Loucy (cell line): ENCODE measurements at regions not wholly inside any gene's neighbourhood (a gene's known extent, or its start where the extent isn't known, plus 50 kb on each side); places are given as distances from the start of the nearest gene placed in this dataset.

Experiments
- EZH2phosphoT487 ChIP-seq: fragments of 200-600 bp; IDR thresholded peaks from 2 replicates; pipeline ENCODE4 v1.6.1; 2018; ENCODE audit warnings: antibody characterized with exemption, mild to moderate bottlenecking, moderate library complexity, borderline replicate concordance
- TF ChIP-seq, protein P1 (sequence below): fragments of 200-600 bp; sonication (generic); conservative IDR thresholded peaks from 2 replicates; pipeline ENCODE4 v1.5.1; 2014; ENCODE audit warnings: mild to moderate bottlenecking, antibody characterized with exemption, low read length

DNA sequence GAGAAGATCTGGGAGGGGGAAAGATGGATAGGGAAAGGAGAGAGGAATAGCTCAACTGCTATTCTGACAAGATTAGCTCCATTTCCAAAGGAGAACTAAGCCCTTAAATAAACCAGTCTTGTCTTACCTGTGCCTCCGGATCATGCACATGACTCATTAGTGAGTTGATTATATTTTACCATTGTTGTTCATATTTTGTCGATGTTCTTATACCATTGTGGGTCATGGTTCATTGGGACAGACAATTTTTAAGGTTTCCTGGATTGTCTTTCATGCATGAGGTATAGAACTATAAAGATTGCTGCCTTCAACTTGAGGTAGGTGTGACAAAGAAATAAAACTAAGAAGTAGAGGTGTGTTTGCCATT is 243.0 kb upstream of the ATP2B1 start:
- TF ChIP-seq, protein P1, sequence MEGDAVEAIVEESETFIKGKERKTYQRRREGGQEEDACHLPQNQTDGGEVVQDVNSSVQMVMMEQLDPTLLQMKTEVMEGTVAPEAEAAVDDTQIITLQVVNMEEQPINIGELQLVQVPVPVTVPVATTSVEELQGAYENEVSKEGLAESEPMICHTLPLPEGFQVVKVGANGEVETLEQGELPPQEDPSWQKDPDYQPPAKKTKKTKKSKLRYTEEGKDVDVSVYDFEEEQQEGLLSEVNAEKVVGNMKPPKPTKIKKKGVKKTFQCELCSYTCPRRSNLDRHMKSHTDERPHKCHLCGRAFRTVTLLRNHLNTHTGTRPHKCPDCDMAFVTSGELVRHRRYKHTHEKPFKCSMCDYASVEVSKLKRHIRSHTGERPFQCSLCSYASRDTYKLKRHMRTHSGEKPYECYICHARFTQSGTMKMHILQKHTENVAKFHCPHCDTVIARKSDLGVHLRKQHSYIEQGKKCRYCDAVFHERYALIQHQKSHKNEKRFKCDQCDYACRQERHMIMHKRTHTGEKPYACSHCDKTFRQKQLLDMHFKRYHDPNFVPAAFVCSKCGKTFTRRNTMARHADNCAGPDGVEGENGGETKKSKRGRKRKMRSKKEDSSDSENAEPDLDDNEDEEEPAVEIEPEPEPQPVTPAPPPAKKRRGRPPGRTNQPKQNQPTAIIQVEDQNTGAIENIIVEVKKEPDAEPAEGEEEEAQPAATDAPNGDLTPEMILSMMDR = no peak
- TF ChIP-seq EZH2phosphoT487 = no peak
